ENCODE measurements at regions not wholly inside any gene's neighbourhood (a gene's known extent, or its start where the extent isn't known, plus 50 kb on each side); places are given as distances from the start of the nearest gene placed in this dataset.

- Histone ChIP-seq H3K14ac (ENCODE audit: insufficient read depth, low read length) (no peak overlapping the region), H4K20me1 (ENCODE audit: control insufficient read depth, insufficient read depth, insufficient read length) (no peaks in the 10 kb centered on the region)
Measured at GRCh38 chr2:146867477-146867986, 977.3 kb upstream of the ACVR2A start.

More at GRCh38 chr2:146867477-146867986, 977.3 kb upstream of the ACVR2A start:
- Histone ChIP-seq H4K8ac (replicated peaks; ENCODE audit: insufficient read length, low read depth, low read length) (no peak overlapping the region), H2BK5ac (ENCODE audit: insufficient read length, low read length) (no peak overlapping the region), H2BK20ac (ENCODE audit: low read depth, low read length, poor library complexity, severe bottlenecking) (no peak overlapping the region), H3K18ac (ENCODE audit: insufficient read length, low read depth, low read length) (no peak overlapping the region), H3K4me1 (ENCODE audit: insufficient read depth, low read length) (no peaks in the 10 kb centered on the region), H2BK12ac (ENCODE audit: insufficient read length, low read depth, low read length) (no peak overlapping the region), H3K4me2 (ENCODE audit: insufficient read depth, insufficient read length, low read length) (no peak overlapping the region), H3K27ac (ENCODE audit: insufficient read length, low read depth, low read length) (no peak overlapping the region), H3T11ph (ENCODE audit: low read length) (no peak overlapping the region), H2BK15ac (ENCODE audit: low read depth, low read length) (no peak overlapping the region), H3K9me3 (ENCODE audit: control insufficient read depth, low read depth, low read length) (no peaks in the 10 kb centered on the region), H3K79me2 (ENCODE audit: insufficient read depth, low read length) (no peaks in the 10 kb centered on the region), H3K27me3 (ENCODE audit: insufficient read depth, low read length) (no peaks in the 10 kb centered on the region), H4K5ac (ENCODE audit: insufficient read length, low read depth, low read length) (no peak overlapping the region), H3K23ac (ENCODE audit: insufficient read length, low read depth, low read length) (no peak overlapping the region), H3K56ac (ENCODE audit: insufficient read length, low read depth, low read length) (no peak overlapping the region), H2AFZ (ENCODE audit: low read length) (no peak overlapping the region), H2AK5ac (ENCODE audit: insufficient read length, low read length) (no peak overlapping the region), H3K4ac (ENCODE audit: low read depth, low read length) (no peak overlapping the region), H3K79me1 (ENCODE audit: insufficient read depth, low read depth, low read length, poor library complexity, severe bottlenecking) (no peaks in the 10 kb centered on the region), H4K91ac (ENCODE audit: insufficient read length, low read depth, low read length) (no peak overlapping the region), H3K23me2 (ENCODE audit: insufficient read length, low read depth, low read length, poor library complexity, severe bottlenecking) (no peaks in the 10 kb centered on the region), H2BK120ac (ENCODE audit: low read depth, low read length, poor library complexity, severe bottlenecking) (no peak overlapping the region), H3K9ac (ENCODE audit: extremely low read depth, insufficient read length, low read length) (no peak overlapping the region)
- H3K4me3 Mint-ChIP-seq: no peak overlapping the region
- no peak for DNase-seq
- no peaks in the 10 kb centered on the region for H3K27me3 Mint-ChIP-seq (ENCODE audit: low read depth)
- H3K27ac Mint-ChIP-seq: no peak overlapping the region
- H3K9me3 Mint-ChIP-seq: peaks cover 9 to 13% of the 10 kb centered on the region in 2 experiments; a peak in 3 of 5 replicates
- H3K36me3 Mint-ChIP-seq (ENCODE audit: insufficient read depth in 1 of 3, low read depth in 3 of 3): peaks cover 3 to 4% (median 4%) of the 10 kb centered on the region in 3 experiments; a peak in 3 of 7 replicates
- no CpG with 5 or more reads among the region's 5 CpGs for WGBS (ENCODE audit: extremely low coverage, insufficient read length, low lambda C conversion rate)
- TF ChIP-seq CTCF (conservative IDR thresholded peaks at IDR 0.05): no peak
- peaks cover 14 to 15% of the 10 kb centered on the region in 2 experiments for H3K4me1 Mint-ChIP-seq
